ENCODE measurements at regions not wholly inside any gene's neighbourhood (a gene's known extent, or its start where the extent isn't known, plus 50 kb on each side); places are given as distances from the start of the nearest gene placed in this dataset.

GRCh38 chr9:26210338-26210851 is 532.2 kb upstream of the TUSC1 start:
- no peak for TF ChIP-seq CTCF (IDR thresholded peaks at IDR 0.05)

GRCh38 chr9:26205261-26205660 is 527.0 kb upstream of the TUSC1 start:
- no peak for TF ChIP-seq CTCF (IDR thresholded peaks at IDR 0.05)

- TF ChIP-seq CTCF (IDR thresholded peaks at IDR 0.05), result no peak
These were observed 515.0 kb upstream of the TUSC1 start for GRCh38 chr9:26193237-26193636.

GRCh38 chr9:26191711-26192110 is 513.5 kb upstream of the TUSC1 start:
- no peak for TF ChIP-seq CTCF (IDR thresholded peaks at IDR 0.05)

GRCh38 chr9:26181836-26182235 is 503.6 kb upstream of the TUSC1 start:
- no peak for TF ChIP-seq CTCF (IDR thresholded peaks at IDR 0.05)

- no peak for TF ChIP-seq CTCF (IDR thresholded peaks at IDR 0.05)
These were observed 498.4 kb upstream of the TUSC1 start for GRCh38 chr9:26176628-26177027.

GRCh38 chr9:26175264-26175663 is 497.0 kb upstream of the TUSC1 start:
- TF ChIP-seq CTCF (IDR thresholded peaks at IDR 0.05), result no peak

- TF ChIP-seq CTCF (IDR thresholded peaks at IDR 0.05), result no peak
These were observed 494.1 kb upstream of the TUSC1 start for GRCh38 chr9:26172301-26172700.
